Right renal cortex interstitium (tissue), 3 donors: ENCODE measurements at regions not wholly inside any gene's neighbourhood (a gene's known extent, or its start where the extent isn't known, plus 50 kb on each side); places are given as distances from the start of the nearest gene placed in this dataset.

Experiments
- DNase-seq, 3 donors: peaks; one replicate each; pipeline ENCODE4 v3.0.0-alpha.2; 2013; ENCODE audit warnings: low read depth in 3 of 3, low spot score in 2 of 3

GRCh38 chr13:90395348-90395747 is 952.1 kb upstream of the MIR17HG start:
- DNase-seq, result no peak

GRCh38 chr13:90395846-90396245 is 951.6 kb upstream of the MIR17HG start:
- DNase-seq, result no peak

- DNase-seq, result no peak
These were observed 951.2 kb upstream of the MIR17HG start for GRCh38 chr13:90396266-90396665.

GRCh38 chr13:90397503-90397902 is 950.0 kb upstream of the MIR17HG start:
- no peak for DNase-seq

- DNase-seq, result no peak
These were observed 947.1 kb upstream of the MIR17HG start for GRCh38 chr13:90400372-90400771.

GRCh38 chr13:90401150-90401549 is 946.3 kb upstream of the MIR17HG start:
- DNase-seq, result no peak

GRCh38 chr13:90402102-90402501 is 945.4 kb upstream of the MIR17HG start:
- DNase-seq, result no peak

- no peak for DNase-seq
These were observed 944.9 kb upstream of the MIR17HG start for GRCh38 chr13:90402613-90403012.

- DNase-seq, result no peak
These were observed 944.0 kb upstream of the MIR17HG start for GRCh38 chr13:90403330-90404082.

- no peak for DNase-seq
These were observed 942.2 kb upstream of the MIR17HG start for GRCh38 chr13:90405301-90405700.

GRCh38 chr13:90412980-90413379 is 934.5 kb upstream of the MIR17HG start:
- no peak for DNase-seq

- DNase-seq, result no peak
These were observed 933.9 kb upstream of the MIR17HG start for GRCh38 chr13:90413548-90413947.

- DNase-seq, result no peak
These were observed 932.5 kb upstream of the MIR17HG start for GRCh38 chr13:90414691-90415596.

- no peak for DNase-seq
These were observed 931.6 kb upstream of the MIR17HG start for GRCh38 chr13:90415902-90416301.

GRCh38 chr13:90416519-90416918 is 931.0 kb upstream of the MIR17HG start:
- DNase-seq, result no peak

GRCh38 chr13:90416938-90417337 is 930.5 kb upstream of the MIR17HG start:
- DNase-seq, result no peak

GRCh38 chr13:90420683-90421082 is 926.8 kb upstream of the MIR17HG start:
- DNase-seq, result no peak

GRCh38 chr13:90427322-90428272 is 919.9 kb upstream of the MIR17HG start:
- DNase-seq, result no peak

GRCh38 chr13:90428522-90429210 is 918.8 kb upstream of the MIR17HG start:
- DNase-seq, result no peak

GRCh38 chr13:90430127-90430526 is 917.4 kb upstream of the MIR17HG start:
- DNase-seq, result no peak
